WTC11 (cell line): ENCODE measurements at regions not wholly inside any gene's neighbourhood (a gene's known extent, or its start where the extent isn't known, plus 50 kb on each side); places are given as distances from the start of the nearest gene placed in this dataset.

ENCODE experiments used
- ATAC-seq: fragments of 200-7000 bp; cut with Tn5 transposase; 2 replicates; pipeline ENCODE4 v1.10.0; 2021; ENCODE audit warnings: mild to moderate bottlenecking, moderate library complexity
- CTCF ChIA-PET: fragments of 300-600 bp; sonication (Branson Sonifier 250); formaldehyde crosslinking; loops from one replicate; lab custom pipeline; 2021; ENCODE audit warnings: antibody characterized with exemption; lab: Charles Lee
- POLR2A ChIA-PET: fragments of 350-600 bp; sonication (Branson Sonifier 250); formaldehyde crosslinking; loops from one replicate; lab custom pipeline; 2021; ENCODE audit warnings: antibody characterized with exemption; lab: Charles Lee
- DNase-seq: peaks from one replicate; pipeline ENCODE4 v3.0.0; 2021; ENCODE audit warnings: low spot score
- H3K27ac Mint-ChIP-seq: 2 replicates; pipeline ENCODE4 v1.8.0; 2021; ENCODE audit warnings: mixed read lengths
- H3K27me3 Mint-ChIP-seq: 2 replicates; pipeline ENCODE4 v1.8.0; 2021; ENCODE audit warnings: low read depth, mild to moderate bottlenecking, moderate library complexity, mixed read lengths
- H3K36me3 Mint-ChIP-seq: 2 replicates; pipeline ENCODE4 v1.8.0; 2021; ENCODE audit warnings: mixed read lengths
- H3K4me1 Mint-ChIP-seq: 2 replicates; pipeline ENCODE4 v1.8.0; 2022; ENCODE audit warnings: mixed read lengths
- H3K4me3 Mint-ChIP-seq: 2 replicates; pipeline ENCODE4 v1.8.0; 2021; ENCODE audit warnings: mild to moderate bottlenecking, moderate library complexity, mixed read lengths
- H3K9me3 Mint-ChIP-seq: 2 replicates; pipeline ENCODE4 v1.8.0; 2021; ENCODE audit warnings: mixed read lengths
- ATF3 ChIP-seq: sonication (generic); formaldehyde crosslinking; conservative IDR thresholded peaks from 2 replicates; pipeline ENCODE4 v1.8.1; 2022; ENCODE audit warnings: mild to moderate bottlenecking, missing genetic modification reagents
- CTCF ChIP-seq: fragments of 200-600 bp; IDR thresholded peaks from 2 replicates; pipeline ENCODE4 v1.8.0; 2022; ENCODE audit warnings: antibody characterized with exemption
- E2F5 ChIP-seq: sonication (generic); formaldehyde crosslinking; IDR thresholded peaks from 2 replicates; pipeline ENCODE4 v1.8.1; 2022; ENCODE audit warnings: mild to moderate bottlenecking, moderate library complexity, missing genetic modification reagents
- ERG ChIP-seq: fragments of 250-450 bp; sonication (Bioruptor Pico); IDR thresholded peaks from 2 replicates; pipeline ENCODE4 v1.8.0; 2021; ENCODE audit warnings: mild to moderate bottlenecking
- HMGA2 ChIP-seq: fragments of 250-450 bp; sonication (Bioruptor Pico); IDR thresholded peaks from 2 replicates; pipeline ENCODE4 v1.4.0; 2021; ENCODE audit warnings: mild to moderate bottlenecking, moderate library complexity
- NFATC4 ChIP-seq: fragments of 250-450 bp; sonication (Bioruptor Pico); IDR thresholded peaks from 2 replicates; pipeline ENCODE4 v1.9.0; 2021; ENCODE audit warnings: mild to moderate bottlenecking
- NFYB ChIP-seq: sonication (generic); formaldehyde crosslinking; conservative IDR thresholded peaks from 2 replicates; pipeline ENCODE4 v1.8.0; 2022; ENCODE audit warnings: low read depth, missing genetic modification reagents
- NR3C1 ChIP-seq: sonication (generic); formaldehyde crosslinking; conservative IDR thresholded peaks from 2 replicates; pipeline ENCODE4 v1.8.1; 2023; ENCODE audit warnings: low read depth, mild to moderate bottlenecking, missing genetic modification reagents
- PRDM15 ChIP-seq: sonication (generic); formaldehyde crosslinking; IDR thresholded peaks from 2 replicates; pipeline ENCODE4 v1.8.0; 2022; ENCODE audit warnings: missing genetic modification reagents
- STAT6 ChIP-seq: sonication (generic); formaldehyde crosslinking; conservative IDR thresholded peaks from 2 replicates; pipeline ENCODE4 v1.8.1; 2023; ENCODE audit warnings: mild to moderate bottlenecking, low read depth, missing genetic modification reagents, moderate library complexity
- USF2 ChIP-seq: sonication (generic); formaldehyde crosslinking; IDR thresholded peaks from 2 replicates; pipeline ENCODE4 v1.8.1; 2023; ENCODE audit warnings: mild to moderate bottlenecking, missing genetic modification reagents, moderate library complexity
- ZMAT4 ChIP-seq: fragments of 250-450 bp; sonication (Bioruptor Pico); IDR thresholded peaks from 2 replicates; pipeline ENCODE4 v1.9.0; 2021; ENCODE audit warnings: mild to moderate bottlenecking
- ZNF219 ChIP-seq: sonication (generic); formaldehyde crosslinking; IDR thresholded peaks from 2 replicates; pipeline ENCODE4 v1.8.0; 2023; ENCODE audit warnings: missing genetic modification reagents, mild to moderate bottlenecking, borderline replicate concordance
- ZNF416 ChIP-seq: fragments of 250-450 bp; sonication (Bioruptor Pico); IDR thresholded peaks from 2 replicates; pipeline ENCODE4 v1.9.0; 2021; ENCODE audit warnings: mild to moderate bottlenecking, inconsistent platforms

GRCh38 chr10:3584926-3585784, 199.9 kb downstream of the KLF6 start:
- TF ChIP-seq ZNF219: no peak
- TF ChIP-seq NFATC4 (CRISPR knock-in tag): no peak
- no peak for TF ChIP-seq ATF3 (CRISPR knock-in tag)
- TF ChIP-seq NFYB: no peak
- TF ChIP-seq ERG (CRISPR knock-in tag): no peak
- no peak for TF ChIP-seq ZNF416 (CRISPR knock-in tag)
- no peak for TF ChIP-seq USF2 (CRISPR knock-in tag)
- no peak for TF ChIP-seq E2F5 (CRISPR knock-in tag)
- TF ChIP-seq ZMAT4 (CRISPR knock-in tag): no peak
- TF ChIP-seq PRDM15 (CRISPR knock-in tag): no peak
- TF ChIP-seq CTCF: no peak
- no peak for TF ChIP-seq HMGA2 (CRISPR knock-in tag)
- no peak for TF ChIP-seq STAT6 (CRISPR knock-in tag)
- TF ChIP-seq NR3C1 (CRISPR knock-in tag): no peak
- no peaks in the 10 kb centered on the region for H3K9me3 Mint-ChIP-seq
- ChIA-PET POLR2A (no interaction called here), CTCF (no interaction called here)
- H3K4me1 Mint-ChIP-seq: no peaks in the 10 kb centered on the region
- no peak overlapping the region for H3K4me3 Mint-ChIP-seq
- no peak overlapping the region for H3K27ac Mint-ChIP-seq
- H3K36me3 Mint-ChIP-seq: no peaks in the 10 kb centered on the region
- no peak for DNase-seq
- no peaks in the 10 kb centered on the region for H3K27me3 Mint-ChIP-seq
- no peak for ATAC-seq
